ENCODE measurements at regions not wholly inside any gene's neighbourhood (a gene's known extent, or its start where the extent isn't known, plus 50 kb on each side); places are given as distances from the start of the nearest gene placed in this dataset.
"Not testable (repeated sequence)": the region's sequence is repeated elsewhere in the genome, so short reads cannot be mapped to it uniquely, and the experiment has no call there.

GRCh38 chr4:84249521-84249920, 249.6 kb downstream of the NKX6-1 start:
- Histone ChIP-seq H3K9me3 (replicated peaks; ENCODE audit: control insufficient read depth, insufficient read depth, low read length) (no peaks in the 10 kb centered on the region), H3K79me2 (ENCODE audit: control insufficient read depth, insufficient read depth, low read length) (no peaks in the 10 kb centered on the region), H3K4me3 (replicated peaks in 1 of 3; ENCODE audit: insufficient read depth in 1 of 3, low read depth in 1 of 3, low read length in 3 of 3) (no peak overlapping the region), H3K4me1 (ENCODE audit: control insufficient read depth, extremely low read depth, insufficient read depth, low read length) (no peaks in the 10 kb centered on the region), H3K27ac (ENCODE audit: insufficient read depth, low read depth, low read length) (no peak overlapping the region), H3K9ac (replicated peaks; ENCODE audit: extremely low read depth, insufficient read depth, low read length) (no peak overlapping the region), H2AFZ (ENCODE audit: low read depth, low read length) (no peak overlapping the region), H4K20me1 (replicated peaks; ENCODE audit: control insufficient read depth, extremely low read depth, insufficient read depth, low read length) (no peaks in the 10 kb centered on the region), H3K36me3 (ENCODE audit: control insufficient read depth in 2 of 2, extremely low read depth in 1 of 2, insufficient read depth in 2 of 2, low read length in 2 of 2) (no peaks in the 10 kb centered on the region), H3K27me3 (ENCODE audit: control insufficient read depth in 2 of 2, insufficient read depth in 2 of 2, low read length in 2 of 2) (no peaks in the 10 kb centered on the region), H3K4me2 (ENCODE audit: insufficient read depth, low read length) (no peak overlapping the region), H3K9me1 (replicated peaks; ENCODE audit: control insufficient read depth, extremely low read depth, insufficient read depth, low read length) (no peaks in the 10 kb centered on the region)
- intact Hi-C loops (cut with micrococcal nuclease) (no loop called here), dilution Hi-C loops (cut with MboI; ENCODE audit: extremely low pct_ligation_motif_present, low sequenced_read_pairs) (no loop called here)
- CTCF ChIA-PET = interaction anchor here (0.6 kb wide), 1 partner anchor 11 kb away, joined by 3 read pairs; no protein-coding TSS in a partner anchor
- POLR2A ChIA-PET = no interaction called here
- DNase-seq (ENCODE audit: low read depth, low spot score) (no peak), FAIRE-seq (no peak)
- TF ChIP-seq FOS (IDR thresholded peaks at IDR 0.05; ENCODE audit: borderline replicate concordance, insufficient read depth, low read length) (no peak), EZH2 (IDR thresholded peaks at IDR 0.05; ENCODE audit: borderline replicate concordance, low read depth, low read length, severe bottlenecking) (no peak), GATA2 (IDR thresholded peaks at IDR 0.05; ENCODE audit: insufficient read depth, insufficient read length, low read depth, low read length) (no peak), POLR2AphosphoS5 (IDR thresholded peaks at IDR 0.05; ENCODE audit: insufficient read depth, low read depth, low read length) (no peak), JUN (IDR thresholded peaks at IDR 0.05; ENCODE audit: borderline replicate concordance, insufficient read depth, insufficient read length, low read depth) (no peak), MYC (IDR thresholded peaks at IDR 0.05; ENCODE audit: low read depth, low read length) (no peak), POLR2A (IDR thresholded peaks at IDR 0.05; ENCODE audit: low read depth, low read length) (no peak)
- TF ChIP-seq, protein P1, sequence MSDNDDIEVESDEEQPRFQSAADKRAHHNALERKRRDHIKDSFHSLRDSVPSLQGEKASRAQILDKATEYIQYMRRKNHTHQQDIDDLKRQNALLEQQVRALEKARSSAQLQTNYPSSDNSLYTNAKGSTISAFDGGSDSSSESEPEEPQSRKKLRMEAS (IDR thresholded peaks at IDR 0.05; ENCODE audit: insufficient read depth, insufficient read length) = no peak
- TF ChIP-seq, protein P2, sequence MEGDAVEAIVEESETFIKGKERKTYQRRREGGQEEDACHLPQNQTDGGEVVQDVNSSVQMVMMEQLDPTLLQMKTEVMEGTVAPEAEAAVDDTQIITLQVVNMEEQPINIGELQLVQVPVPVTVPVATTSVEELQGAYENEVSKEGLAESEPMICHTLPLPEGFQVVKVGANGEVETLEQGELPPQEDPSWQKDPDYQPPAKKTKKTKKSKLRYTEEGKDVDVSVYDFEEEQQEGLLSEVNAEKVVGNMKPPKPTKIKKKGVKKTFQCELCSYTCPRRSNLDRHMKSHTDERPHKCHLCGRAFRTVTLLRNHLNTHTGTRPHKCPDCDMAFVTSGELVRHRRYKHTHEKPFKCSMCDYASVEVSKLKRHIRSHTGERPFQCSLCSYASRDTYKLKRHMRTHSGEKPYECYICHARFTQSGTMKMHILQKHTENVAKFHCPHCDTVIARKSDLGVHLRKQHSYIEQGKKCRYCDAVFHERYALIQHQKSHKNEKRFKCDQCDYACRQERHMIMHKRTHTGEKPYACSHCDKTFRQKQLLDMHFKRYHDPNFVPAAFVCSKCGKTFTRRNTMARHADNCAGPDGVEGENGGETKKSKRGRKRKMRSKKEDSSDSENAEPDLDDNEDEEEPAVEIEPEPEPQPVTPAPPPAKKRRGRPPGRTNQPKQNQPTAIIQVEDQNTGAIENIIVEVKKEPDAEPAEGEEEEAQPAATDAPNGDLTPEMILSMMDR (IDR thresholded peaks at IDR 0.05; ENCODE audit: extremely low read depth in 1 of 2, insufficient read depth in 1 of 2, low read depth in 1 of 2, low read length in 2 of 2) = no peak
- no TSS peak for BruUV-seq (replicated peaks)

GRCh38 chr4:84245042-84245441, 254.1 kb downstream of the NKX6-1 start:
- H3K9me1 ChIP-seq (replicated peaks; ENCODE audit: control insufficient read depth, extremely low read depth, insufficient read depth, low read length); intact Hi-C loops (cut with micrococcal nuclease); H3K27me3 ChIP-seq (ENCODE audit: control insufficient read depth in 2 of 2, insufficient read depth in 2 of 2, low read length in 2 of 2); H3K79me2 ChIP-seq (ENCODE audit: control insufficient read depth, insufficient read depth, low read length); H2AFZ ChIP-seq (ENCODE audit: low read depth, low read length); BruUV-seq (replicated peaks); H3K27ac ChIP-seq (ENCODE audit: insufficient read depth, low read depth, low read length); H4K20me1 ChIP-seq (replicated peaks; ENCODE audit: control insufficient read depth, extremely low read depth, insufficient read depth, low read length); FAIRE-seq; dilution Hi-C loops (cut with MboI; ENCODE audit: extremely low pct_ligation_motif_present, low sequenced_read_pairs); H3K9me3 ChIP-seq (replicated peaks; ENCODE audit: control insufficient read depth, insufficient read depth, low read length); POLR2A ChIA-PET; H3K9ac ChIP-seq (replicated peaks; ENCODE audit: extremely low read depth, insufficient read depth, low read length); H3K4me3 ChIP-seq (replicated peaks in 1 of 3; ENCODE audit: insufficient read depth in 1 of 3, low read depth in 1 of 3, low read length in 3 of 3); CTCF ChIA-PET; H3K4me2 ChIP-seq (ENCODE audit: insufficient read depth, low read length); H3K4me1 ChIP-seq (ENCODE audit: control insufficient read depth, extremely low read depth, insufficient read depth, low read length); DNase-seq (ENCODE audit: low read depth, low spot score); H3K36me3 ChIP-seq (ENCODE audit: control insufficient read depth in 2 of 2, extremely low read depth in 1 of 2, insufficient read depth in 2 of 2, low read length in 2 of 2): not testable (repeated sequence)

- H3K27me3 ChIP-seq (ENCODE audit: control insufficient read depth in 2 of 2, insufficient read depth in 2 of 2, low read length in 2 of 2); H3K36me3 ChIP-seq (ENCODE audit: control insufficient read depth in 2 of 2, extremely low read depth in 1 of 2, insufficient read depth in 2 of 2, low read length in 2 of 2); DNase-seq (ENCODE audit: low read depth, low spot score); dilution Hi-C loops (cut with MboI; ENCODE audit: extremely low pct_ligation_motif_present, low sequenced_read_pairs); FAIRE-seq; H3K9me1 ChIP-seq (replicated peaks; ENCODE audit: control insufficient read depth, extremely low read depth, insufficient read depth, low read length); H4K20me1 ChIP-seq (replicated peaks; ENCODE audit: control insufficient read depth, extremely low read depth, insufficient read depth, low read length); H3K4me3 ChIP-seq (replicated peaks in 1 of 3; ENCODE audit: insufficient read depth in 1 of 3, low read depth in 1 of 3, low read length in 3 of 3); H3K4me1 ChIP-seq (ENCODE audit: control insufficient read depth, extremely low read depth, insufficient read depth, low read length); CTCF ChIA-PET; H3K9ac ChIP-seq (replicated peaks; ENCODE audit: extremely low read depth, insufficient read depth, low read length); H3K9me3 ChIP-seq (replicated peaks; ENCODE audit: control insufficient read depth, insufficient read depth, low read length); H3K4me2 ChIP-seq (ENCODE audit: insufficient read depth, low read length); H2AFZ ChIP-seq (ENCODE audit: low read depth, low read length); H3K79me2 ChIP-seq (ENCODE audit: control insufficient read depth, insufficient read depth, low read length); intact Hi-C loops (cut with micrococcal nuclease); H3K27ac ChIP-seq (ENCODE audit: insufficient read depth, low read depth, low read length); POLR2A ChIA-PET; BruUV-seq (replicated peaks): not testable (repeated sequence)
Observed at GRCh38 chr4:84244346-84244801, 254.7 kb downstream of the NKX6-1 start.
